HCT116 (cell line): ENCODE measurements at regions not wholly inside any gene's neighbourhood (a gene's known extent, or its start where the extent isn't known, plus 50 kb on each side); places are given as distances from the start of the nearest gene placed in this dataset.

Experiments
- ATAC-seq: fragments of 200-7000 bp; cut with Tn5 transposase; 2 replicates; pipeline ENCODE4 v1.9.1; 2020; ENCODE audit warnings: mild to moderate bottlenecking, moderate library complexity
- BruUV-seq: library from RNA; stranded (reverse); fragments of 400-500 nt; replicated peaks from 2 replicates; lab custom pipeline; 2021; lab: Mats Ljungman, UMichigan
- CTCF ChIA-PET: fragments of 300-600 bp; sonication (Branson Sonifier 250); formaldehyde crosslinking; loops from one replicate; lab custom pipeline; 2021; ENCODE audit warnings: antibody characterized with exemption; lab: Charles Lee
- POLR2A ChIA-PET: fragments of 300-600, 350-600 bp; sonication (Branson Sonifier 250); formaldehyde crosslinking; loops from one replicate; lab custom pipeline; 2021; ENCODE audit warnings: antibody characterized with exemption; lab: Charles Lee
- RAD21 ChIA-PET, 2 experiments: fragments of 300-600 bp; sonication (Branson Sonifier 250); formaldehyde crosslinking; loops; one replicate each; lab custom pipeline; 2023; ENCODE audit warnings: low total read pairs in 2 of 2; ENCODE audit not compliant: uncharacterized antibody in 2 of 2, unreplicated experiment in 2 of 2, low non-redundant PET in 1 of 2; lab: Charles Lee
- DNase-seq: peaks from one replicate; pipeline ENCODE4 v3.0.0-alpha.2; 2010; ENCODE audit warnings: low read depth, low spot score
- H2AFZ ChIP-seq: fragments of 200-600 bp; shearing (Covaris generic), sonication (generic); 2 replicates; pipeline ENCODE4 v1.6.1; 2017; ENCODE audit warnings: low read depth, mixed run types, mixed read lengths, antibody characterized with exemption, low read length; ENCODE audit not compliant: poor library complexity, severe bottlenecking
- H3K27ac ChIP-seq: 2 replicates; pipeline ENCODE4 v1.5.1; 2012; ENCODE audit warnings: low read depth, low read length
- H3K27me3 ChIP-seq: fragments of 200-600 bp; sonication (generic); 2 replicates; pipeline ENCODE4 v1.6.1; 2016; ENCODE audit warnings: mixed run types, low read length, mixed read lengths; ENCODE audit not compliant: insufficient read depth
- H3K36me3 ChIP-seq, 2 experiments: fragments of 200-500 bp in 1 of 2; fragments of 200-600 bp in 1 of 2; sonication (Bioruptor generic) in 1 of 2; sonication (generic) in 1 of 2; 2 replicates each; pipeline versions ENCODE4 v1.5.1 to v1.6.1; 2014 to 2016; ENCODE audit warnings: low read length in 2 of 2, inconsistent platforms in 1 of 2, mixed read lengths in 1 of 2, mixed run types in 1 of 2; ENCODE audit not compliant: insufficient read depth in 2 of 2, control insufficient read depth in 1 of 2
- H3K4me1 ChIP-seq, 2 experiments: fragments of 200-600 bp in 1 of 2; sonication (generic) in 1 of 2; 2 replicates each; pipeline versions ENCODE4 v1.5.1 to v1.6.1; 2012 to 2017; ENCODE audit warnings: low read length in 2 of 2, inconsistent platforms in 1 of 2, mild to moderate bottlenecking in 1 of 2, mixed read lengths in 1 of 2, mixed run types in 1 of 2, moderate library complexity in 1 of 2; ENCODE audit not compliant: insufficient read depth in 2 of 2, control insufficient read depth in 1 of 2
- H3K4me2 ChIP-seq: fragments of 200-600 bp; sonication (generic); 2 replicates; pipeline ENCODE4 v1.6.1; 2017; ENCODE audit warnings: mixed run types, low read length, mixed read lengths
- H3K4me3 ChIP-seq, 2 experiments: fragments of 200-600 bp in 1 of 2; sonication (generic) in 1 of 2; replicated peaks in 1 of 2; 2 replicates each; pipeline ENCODE4 v1.5.1; 2011 to 2016; ENCODE audit warnings: low read length in 2 of 2, control low read depth in 1 of 2, low read depth in 1 of 2, mild to moderate bottlenecking in 1 of 2, mixed read lengths in 1 of 2, mixed run types in 1 of 2
- H3K79me2 ChIP-seq: fragments of 200-600 bp; sonication (generic); 2 replicates; pipeline ENCODE4 v1.6.1; 2017; ENCODE audit warnings: mild to moderate bottlenecking, mixed run types, low read length, moderate library complexity, mixed read lengths; ENCODE audit not compliant: insufficient read depth
- H3K9ac ChIP-seq: fragments of 200-600 bp; sonication (generic); 2 replicates; pipeline ENCODE4 v1.6.1; 2016; ENCODE audit warnings: low read length, mixed read lengths
- H3K9me2 ChIP-seq: fragments of 200-600 bp; sonication (generic), shearing (Covaris generic); 2 replicates; pipeline ENCODE4 v1.6.1; 2017; ENCODE audit warnings: mixed run types, mild to moderate bottlenecking, moderate library complexity; ENCODE audit not compliant: insufficient read depth
- H3K9me3 ChIP-seq, 2 experiments: fragments of 200-500 bp in 1 of 2; fragments of 200-600 bp in 1 of 2; sonication (Bioruptor generic) in 1 of 2; sonication (generic) in 1 of 2; 2 replicates each; pipeline ENCODE4 v1.6.1; 2014 to 2017; ENCODE audit warnings: low read length in 2 of 2, mixed read lengths in 2 of 2, inconsistent platforms in 1 of 2, low read depth in 1 of 2, mild to moderate bottlenecking in 1 of 2, mixed run types in 1 of 2, moderate library complexity in 1 of 2; ENCODE audit not compliant: control insufficient read depth in 1 of 2, insufficient read depth in 1 of 2
- H4K20me1 ChIP-seq: fragments of 200-600 bp; sonication (generic), shearing (Covaris generic); 2 replicates; pipeline ENCODE4 v1.6.1; 2017; ENCODE audit warnings: mixed run types, mild to moderate bottlenecking, moderate library complexity; ENCODE audit not compliant: insufficient read depth
- ATF3 ChIP-seq: IDR thresholded peaks from 2 replicates; pipeline ENCODE4 v1.6.1; 2012
- CBX3 ChIP-seq: IDR thresholded peaks from 2 replicates; pipeline ENCODE4 v1.6.1; 2012; ENCODE audit warnings: low read depth
- EGR1 ChIP-seq: IDR thresholded peaks from 2 replicates; pipeline ENCODE4 v1.6.1; 2012; ENCODE audit warnings: low read depth
- ELF1 ChIP-seq: IDR thresholded peaks from 2 replicates; pipeline ENCODE4 v1.6.1; 2012; ENCODE audit warnings: low read depth, borderline replicate concordance
- EZH2 ChIP-seq: fragments of 200-600 bp; sonication (generic); IDR thresholded peaks from 2 replicates; pipeline ENCODE4 v1.6.1; 2017; ENCODE audit warnings: antibody characterized with exemption, mixed run types
- EZH2phosphoT487 ChIP-seq: fragments of 200-600 bp; IDR thresholded peaks from 2 replicates; pipeline ENCODE4 v1.6.1; 2018; ENCODE audit warnings: antibody characterized with exemption, borderline replicate concordance
- FOSL1 ChIP-seq: IDR thresholded peaks from 2 replicates; pipeline ENCODE4 v1.6.1; 2012; ENCODE audit warnings: low read depth
- MAX ChIP-seq: IDR thresholded peaks from 2 replicates; pipeline ENCODE4 v1.6.1; 2012
- REST ChIP-seq: IDR thresholded peaks from 2 replicates; pipeline ENCODE4 v1.6.1; 2012; ENCODE audit warnings: low read depth
- SP1 ChIP-seq: IDR thresholded peaks from 2 replicates; pipeline ENCODE4 v1.6.1; 2012; ENCODE audit warnings: low read depth
- SRF ChIP-seq: IDR thresholded peaks from 2 replicates; pipeline ENCODE4 v1.6.1; 2012; ENCODE audit warnings: low read depth
- TCF7L2 ChIP-seq: IDR thresholded peaks from 2 replicates; pipeline ENCODE4 v1.7.0; 2011; ENCODE audit warnings: borderline replicate concordance, inconsistent platforms; ENCODE audit not compliant: insufficient read depth, insufficient read length; ENCODE audit errors: extremely low read depth
- YY1 ChIP-seq: IDR thresholded peaks from 2 replicates; pipeline ENCODE4 v1.6.1; 2011; ENCODE audit warnings: low read length, low read depth, moderate library complexity, mild to moderate bottlenecking; ENCODE audit not compliant: insufficient replicate concordance; ENCODE audit errors: extremely low read depth
- ZBTB33 ChIP-seq: IDR thresholded peaks from 2 replicates; pipeline ENCODE4 v1.6.1; 2011; ENCODE audit warnings: mild to moderate bottlenecking, low read length, moderate library complexity; ENCODE audit not compliant: insufficient replicate concordance; ENCODE audit errors: extremely low read depth
- ZNF274 ChIP-seq: fragments of 200-500 bp; sonication (Bioruptor generic); IDR thresholded peaks from 2 replicates; pipeline ENCODE4 v1.6.1; 2014; ENCODE audit warnings: mild to moderate bottlenecking, low read depth, low read length, inconsistent platforms
- intact Hi-C: fragments of 100-400 bp; cut with micrococcal nuclease; formaldehyde crosslinking; loops from 2 replicates; pipeline ENCODE4 v1.10.0; 2022

- Histone ChIP-seq H3K36me3 (no peaks in the 10 kb centered on the region), H3K9me2 (no peaks in the 10 kb centered on the region), H4K20me1 (no peaks in the 10 kb centered on the region), H3K4me3 (no peak overlapping the region), H3K4me2 (no peak overlapping the region), H3K4me1 (no peaks in the 10 kb centered on the region), H3K9ac (no peak overlapping the region), H3K27ac (no peak overlapping the region), H2AFZ (no peak overlapping the region), H3K79me2 (no peaks in the 10 kb centered on the region), H3K9me3 (no peaks in the 10 kb centered on the region), H3K27me3 (peaks cover under 1% of the 10 kb centered on the region; the same call in 1 of the 2 replicates)
- CTCF ChIA-PET: no interaction called here
- no peak for ATAC-seq
- BruUV-seq: no TSS peak
- DNase-seq: no peak
- POLR2A ChIA-PET: no interaction called here
- TF ChIP-seq SRF: no peak
- TF ChIP-seq EGR1: no peak
- no peak for TF ChIP-seq YY1
- no peak for TF ChIP-seq FOSL1
- TF ChIP-seq CBX3: no peak
- TF ChIP-seq EZH2: no peak
- TF ChIP-seq ZNF274: no peak
- TF ChIP-seq ELF1: no peak
- no peak for TF ChIP-seq ZBTB33
- no peak for TF ChIP-seq ATF3
- no peak for TF ChIP-seq TCF7L2
- TF ChIP-seq REST: no peak
- TF ChIP-seq EZH2phosphoT487: no peak
- no peak for TF ChIP-seq SP1
- no peak for TF ChIP-seq MAX
- intact Hi-C loops: no loop called here
- RAD21 ChIA-PET: no interaction called here
Observed at GRCh38 chr10:111445667-111446066, 368.8 kb downstream of the ADRA2A start.
